ENCODE measurements at regions not wholly inside any gene's neighbourhood (a gene's known extent, or its start where the extent isn't known, plus 50 kb on each side); places are given as distances from the start of the nearest gene placed in this dataset.

GRCh38 chr1:94741996-94742395, 78.2 kb upstream of the SLC44A3 start:
- TF ChIP-seq PKNOX1 (IDR thresholded peaks at IDR 0.05) (no peak), NFRKB (IDR thresholded peaks at IDR 0.05) (no peak), ZNF384 (IDR thresholded peaks at IDR 0.05) (no peak), HDGF (IDR thresholded peaks at IDR 0.05; ENCODE audit: borderline replicate concordance) (no peak), ELF4 (IDR thresholded peaks at IDR 0.05) (no peak), FOXA1 (IDR thresholded peaks at IDR 0.05) (no peak), LEF1 (IDR thresholded peaks at IDR 0.05; ENCODE audit: borderline replicate concordance) (no peak), TARDBP (IDR thresholded peaks at IDR 0.05) (no peak), BHLHE40 (IDR thresholded peaks at IDR 0.05; ENCODE audit: borderline replicate concordance) (no peak), L3MBTL2 (conservative IDR thresholded peaks at IDR 0.05) (no peak), FOXM1 (IDR thresholded peaks at IDR 0.05; ENCODE audit: borderline replicate concordance) (no peak), SP1 (IDR thresholded peaks at IDR 0.05) (no peak), ARNT (IDR thresholded peaks at IDR 0.05) (no peak)
- DNase-seq (ENCODE audit: extremely low spot score) = no peak
- ChIA-PET CTCF (no interaction called here), POLR2A (no interaction called here)

- ChIA-PET POLR2A (no interaction called here), CTCF (no interaction called here)
- no peak for TF ChIP-seq PKNOX1 (IDR thresholded peaks at IDR 0.05)
- no peak for TF ChIP-seq BHLHE40 (IDR thresholded peaks at IDR 0.05; ENCODE audit: borderline replicate concordance)
- TF ChIP-seq ELF4 (IDR thresholded peaks at IDR 0.05) = no peak
- TF ChIP-seq FOXA1 (IDR thresholded peaks at IDR 0.05) = no peak
- no peak for TF ChIP-seq SUZ12 (IDR thresholded peaks at IDR 0.05)
- no peak for TF ChIP-seq L3MBTL2 (conservative IDR thresholded peaks at IDR 0.05)
- no peak for TF ChIP-seq LEF1 (IDR thresholded peaks at IDR 0.05; ENCODE audit: borderline replicate concordance)
- TF ChIP-seq NFRKB (IDR thresholded peaks at IDR 0.05) = no peak
- no peak for TF ChIP-seq ZNF384 (IDR thresholded peaks at IDR 0.05)
- no peak for TF ChIP-seq ARNT (IDR thresholded peaks at IDR 0.05)
- TF ChIP-seq FOXM1 (IDR thresholded peaks at IDR 0.05; ENCODE audit: borderline replicate concordance) = no peak
- TF ChIP-seq SP1 (IDR thresholded peaks at IDR 0.05) = no peak
- no peak for TF ChIP-seq HDGF (IDR thresholded peaks at IDR 0.05; ENCODE audit: borderline replicate concordance)
- no peak for TF ChIP-seq TARDBP (IDR thresholded peaks at IDR 0.05)
- no peak for TF ChIP-seq CTBP1 (IDR thresholded peaks at IDR 0.05; ENCODE audit: borderline replicate concordance)
- TF ChIP-seq FOXK2 (IDR thresholded peaks at IDR 0.05) = no peak
- DNase-seq (ENCODE audit: extremely low spot score) = no peak
Observed at GRCh38 chr1:94741510-94741909, 78.6 kb upstream of the SLC44A3 start.

GRCh38 chr1:94739521-94740061, 80.6 kb upstream of the SLC44A3 start:
- DNase-seq (ENCODE audit: extremely low spot score) = no peak
- ChIA-PET POLR2A (no interaction called here), CTCF (no interaction called here)
- no peak for TF ChIP-seq FOXM1 (IDR thresholded peaks at IDR 0.05; ENCODE audit: borderline replicate concordance)
- TF ChIP-seq LEF1 (IDR thresholded peaks at IDR 0.05; ENCODE audit: borderline replicate concordance) = no peak
- no peak for TF ChIP-seq ELF4 (IDR thresholded peaks at IDR 0.05)
- no peak for TF ChIP-seq ZNF384 (IDR thresholded peaks at IDR 0.05)

GRCh38 chr1:94738371-94738770, 81.8 kb upstream of the SLC44A3 start:
- CTCF ChIA-PET = no interaction called here
- no peak for DNase-seq (ENCODE audit: extremely low spot score)
- POLR2A ChIA-PET = no interaction called here
- TF ChIP-seq FOXK2 (IDR thresholded peaks at IDR 0.05) (no peak), ZNF384 (IDR thresholded peaks at IDR 0.05) (no peak), ELF4 (IDR thresholded peaks at IDR 0.05) (no peak), HDGF (IDR thresholded peaks at IDR 0.05; ENCODE audit: borderline replicate concordance) (no peak), FOXA1 (IDR thresholded peaks at IDR 0.05) (no peak), TARDBP (IDR thresholded peaks at IDR 0.05) (no peak), FOXM1 (IDR thresholded peaks at IDR 0.05; ENCODE audit: borderline replicate concordance) (no peak), ARNT (IDR thresholded peaks at IDR 0.05) (no peak)

- no peak for DNase-seq (ENCODE audit: extremely low spot score)
- POLR2A ChIA-PET = no interaction called here
- CTCF ChIA-PET = no interaction called here
- TF ChIP-seq BHLHE40 (IDR thresholded peaks at IDR 0.05; ENCODE audit: borderline replicate concordance) = no peak
- no peak for TF ChIP-seq TARDBP (IDR thresholded peaks at IDR 0.05)
- no peak for TF ChIP-seq SUZ12 (IDR thresholded peaks at IDR 0.05)
- TF ChIP-seq FOXA1 (IDR thresholded peaks at IDR 0.05) = no peak
- TF ChIP-seq NFRKB (IDR thresholded peaks at IDR 0.05) = no peak
- TF ChIP-seq L3MBTL2 (conservative IDR thresholded peaks at IDR 0.05) = no peak
- no peak for TF ChIP-seq ARNT (IDR thresholded peaks at IDR 0.05)
- no peak for TF ChIP-seq FOXM1 (IDR thresholded peaks at IDR 0.05; ENCODE audit: borderline replicate concordance)
- TF ChIP-seq HDGF (IDR thresholded peaks at IDR 0.05; ENCODE audit: borderline replicate concordance) = no peak
- no peak for TF ChIP-seq LEF1 (IDR thresholded peaks at IDR 0.05; ENCODE audit: borderline replicate concordance)
- TF ChIP-seq ELF4 (IDR thresholded peaks at IDR 0.05) = no peak
- TF ChIP-seq ZNF384 (IDR thresholded peaks at IDR 0.05) = no peak
Observed at GRCh38 chr1:94737124-94737998, 82.8 kb upstream of the SLC44A3 start.

GRCh38 chr1:94736549-94736948, 83.6 kb upstream of the SLC44A3 start:
- POLR2A ChIA-PET = no interaction called here
- CTCF ChIA-PET = interaction anchor here (0.6 kb wide), 1 partner anchor 213 kb away, joined by 5 read pairs; no protein-coding TSS in a partner anchor
- no peak for TF ChIP-seq SP1 (IDR thresholded peaks at IDR 0.05)
- TF ChIP-seq TARDBP (IDR thresholded peaks at IDR 0.05) = no peak
- no peak for TF ChIP-seq NFRKB (IDR thresholded peaks at IDR 0.05)
- TF ChIP-seq HDGF (IDR thresholded peaks at IDR 0.05; ENCODE audit: borderline replicate concordance) = no peak
- no peak for TF ChIP-seq ARNT (IDR thresholded peaks at IDR 0.05)
- no peak for TF ChIP-seq ELF4 (IDR thresholded peaks at IDR 0.05)
- no peak for TF ChIP-seq SUZ12 (IDR thresholded peaks at IDR 0.05)
- no peak for TF ChIP-seq CTBP1 (IDR thresholded peaks at IDR 0.05; ENCODE audit: borderline replicate concordance)
- TF ChIP-seq ZNF384 (IDR thresholded peaks at IDR 0.05) = no peak
- no peak for TF ChIP-seq L3MBTL2 (conservative IDR thresholded peaks at IDR 0.05)
- no peak for TF ChIP-seq BHLHE40 (IDR thresholded peaks at IDR 0.05; ENCODE audit: borderline replicate concordance)
- no peak for TF ChIP-seq LEF1 (IDR thresholded peaks at IDR 0.05; ENCODE audit: borderline replicate concordance)
- no peak for TF ChIP-seq FOXM1 (IDR thresholded peaks at IDR 0.05; ENCODE audit: borderline replicate concordance)
- no peak for TF ChIP-seq FOXK2 (IDR thresholded peaks at IDR 0.05)
- TF ChIP-seq PKNOX1 (IDR thresholded peaks at IDR 0.05) = no peak
- no peak for TF ChIP-seq FOXA1 (IDR thresholded peaks at IDR 0.05)
- no peak for DNase-seq (ENCODE audit: extremely low spot score)
